IPS-15b (cell line): ENCODE measurements at regions not wholly inside any gene's neighbourhood (a gene's known extent, or its start where the extent isn't known, plus 50 kb on each side); places are given as distances from the start of the nearest gene placed in this dataset.
"Not testable (repeated sequence)": the region's sequence is repeated elsewhere in the genome, so short reads cannot be mapped to it uniquely, and the experiment has no call there.

Source experiments
- H3K27me3 ChIP-seq: one replicate; pipeline ENCODE4 v1.6.1; 2013; ENCODE audit warnings: low read length; ENCODE audit not compliant: control insufficient read depth, insufficient read depth
- H3K36me3 ChIP-seq: one replicate; pipeline ENCODE4 v1.6.1; 2013; ENCODE audit warnings: low read length; ENCODE audit not compliant: control insufficient read depth, insufficient read depth
- H3K4me1 ChIP-seq: one replicate; pipeline ENCODE4 v1.6.1; 2013; ENCODE audit warnings: mild to moderate bottlenecking, low read length; ENCODE audit not compliant: control insufficient read depth, insufficient read depth
- H3K4me3 ChIP-seq: one replicate; pipeline ENCODE4 v1.5.1; 2013; ENCODE audit warnings: low read depth, low read length
- H3K9ac ChIP-seq: one replicate; pipeline ENCODE4 v1.6.1; 2013; ENCODE audit warnings: low read depth, mild to moderate bottlenecking, low read length
- H3K9me3 ChIP-seq: one replicate; pipeline ENCODE4 v1.6.1; 2013; ENCODE audit warnings: mild to moderate bottlenecking, low read length; ENCODE audit not compliant: control insufficient read depth, insufficient read depth

DNA sequence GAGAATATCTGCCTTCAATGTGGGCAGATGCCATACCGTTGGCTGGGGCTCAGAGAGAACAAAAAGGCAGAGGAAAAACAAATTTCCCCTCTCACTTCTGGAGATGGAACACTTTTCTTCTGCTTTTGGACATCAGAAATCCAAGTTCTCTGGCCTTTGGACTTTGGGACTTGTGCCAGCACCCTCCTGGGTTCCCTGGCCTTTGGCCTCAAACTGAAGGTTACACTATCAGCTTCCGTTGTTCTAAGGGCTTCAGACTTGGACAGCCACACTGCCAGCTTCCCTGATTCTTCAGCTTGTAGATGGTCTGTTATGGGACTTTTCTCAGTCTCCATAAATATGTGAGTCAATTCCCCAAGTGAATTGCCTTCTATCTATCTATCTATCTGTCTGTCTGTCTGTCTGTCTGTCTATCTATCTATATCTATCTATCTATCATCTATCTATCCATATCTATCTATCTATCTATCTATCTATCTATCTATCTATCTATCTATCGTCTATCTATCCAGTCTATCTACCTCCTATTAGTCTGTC lies 778.1 kb upstream of the TMPRSS15 start:
- H3K9ac ChIP-seq = no peak overlapping the region
- no peaks in the 10 kb centered on the region for H3K36me3 ChIP-seq
- H3K4me1 ChIP-seq = no peaks in the 10 kb centered on the region
- H3K27me3 ChIP-seq = no peaks in the 10 kb centered on the region
- H3K9me3 ChIP-seq = no peaks in the 10 kb centered on the region
- no peak overlapping the region for H3K4me3 ChIP-seq

DNA sequence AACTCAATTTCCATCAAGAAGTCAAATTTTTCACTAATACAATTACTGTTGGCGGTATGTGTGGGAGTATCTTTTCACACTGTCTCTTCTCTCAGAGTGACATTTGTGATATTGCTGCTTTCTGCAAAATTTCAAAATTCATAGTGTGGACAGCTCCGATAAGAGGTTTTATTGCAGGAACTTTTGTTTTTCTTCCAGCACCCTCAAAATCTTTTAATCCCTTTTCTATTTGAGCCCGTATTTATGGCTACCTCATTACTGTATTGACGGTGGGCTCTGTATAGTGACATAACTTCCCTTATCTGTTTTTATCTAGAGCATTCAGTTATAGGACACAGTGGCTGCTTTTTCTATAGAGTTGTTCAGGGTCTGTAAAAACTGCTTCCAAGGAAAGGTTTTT lies 794.4 kb upstream of the TMPRSS15 start:
- Histone ChIP-seq H3K9me3 (no peaks in the 10 kb centered on the region), H3K27me3 (no peaks in the 10 kb centered on the region), H3K4me1 (no peaks in the 10 kb centered on the region), H3K4me3 (no peak overlapping the region), H3K9ac (no peak overlapping the region), H3K36me3 (no peaks in the 10 kb centered on the region)

DNA sequence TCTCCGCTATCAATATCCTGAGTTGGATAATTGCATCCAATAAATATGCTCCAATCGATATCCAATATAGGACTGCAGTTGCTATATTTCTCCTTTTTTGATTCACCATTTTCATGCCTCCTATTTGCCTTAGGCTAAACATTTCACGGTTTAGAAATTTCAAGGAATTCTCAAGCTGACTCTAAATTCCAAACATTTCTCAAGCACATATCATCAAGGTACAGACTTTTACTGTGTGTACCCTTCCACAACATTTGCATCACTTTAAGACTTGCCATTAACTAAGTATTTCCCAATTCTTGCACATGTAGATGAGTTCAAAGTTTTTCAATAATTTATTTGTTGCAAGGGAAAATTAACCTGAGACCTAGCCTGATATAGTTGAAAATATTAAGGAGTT lies 795.2 kb upstream of the TMPRSS15 start:
- Histone ChIP-seq H3K4me1 (no peaks in the 10 kb centered on the region), H3K27me3 (no peaks in the 10 kb centered on the region), H3K36me3 (no peaks in the 10 kb centered on the region), H3K9ac (no peak overlapping the region), H3K9me3 (no peaks in the 10 kb centered on the region), H3K4me3 (no peak overlapping the region)

DNA sequence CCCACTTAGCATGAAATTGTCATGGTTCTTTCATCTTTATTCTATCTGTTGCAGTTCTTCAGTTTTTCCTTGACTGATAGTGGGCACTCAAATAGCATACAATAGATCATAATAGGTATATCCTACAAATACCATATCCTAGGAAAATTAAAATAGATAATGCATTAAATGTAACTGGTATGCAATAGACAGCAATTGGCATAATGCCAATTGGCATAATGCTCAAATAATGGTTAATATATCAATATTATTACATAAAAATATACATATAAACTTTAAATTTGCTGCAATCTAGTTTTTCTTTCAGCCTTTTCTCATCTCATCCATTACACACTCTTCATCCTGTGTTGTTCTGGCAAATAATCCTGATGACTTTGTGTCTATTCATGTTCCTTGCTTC lies 814.6 kb upstream of the TMPRSS15 start:
- Histone ChIP-seq H3K4me3 (no peak overlapping the region), H3K9ac (no peak overlapping the region), H3K36me3 (no peaks in the 10 kb centered on the region), H3K9me3 (no peaks in the 10 kb centered on the region), H3K4me1 (no peaks in the 10 kb centered on the region), H3K27me3 (no peaks in the 10 kb centered on the region)

DNA sequence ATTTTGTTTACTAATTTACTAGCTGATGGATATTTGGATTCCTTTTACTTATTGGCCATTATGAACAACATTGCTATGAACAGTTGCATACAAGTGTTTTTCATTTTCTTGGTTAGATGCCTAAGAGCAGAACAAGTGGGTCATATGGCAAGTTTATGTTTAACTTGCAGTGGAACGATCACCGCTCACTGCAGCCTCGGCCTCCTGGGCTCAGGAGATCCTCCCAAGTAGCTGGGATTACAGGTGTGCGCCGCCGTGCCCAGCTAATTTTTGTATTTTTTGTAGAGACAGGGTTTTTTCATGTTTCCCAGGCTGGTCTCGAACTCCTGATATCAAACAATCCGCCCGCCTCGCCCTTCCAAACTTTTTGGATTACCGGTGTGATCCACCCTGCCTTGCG lies 820.5 kb upstream of the TMPRSS15 start:
- Histone ChIP-seq H3K27me3 (no peaks in the 10 kb centered on the region), H3K9ac (no peak overlapping the region), H3K4me3 (no peak overlapping the region), H3K36me3 (no peaks in the 10 kb centered on the region), H3K4me1 (no peaks in the 10 kb centered on the region), H3K9me3 (no peaks in the 10 kb centered on the region)

DNA sequence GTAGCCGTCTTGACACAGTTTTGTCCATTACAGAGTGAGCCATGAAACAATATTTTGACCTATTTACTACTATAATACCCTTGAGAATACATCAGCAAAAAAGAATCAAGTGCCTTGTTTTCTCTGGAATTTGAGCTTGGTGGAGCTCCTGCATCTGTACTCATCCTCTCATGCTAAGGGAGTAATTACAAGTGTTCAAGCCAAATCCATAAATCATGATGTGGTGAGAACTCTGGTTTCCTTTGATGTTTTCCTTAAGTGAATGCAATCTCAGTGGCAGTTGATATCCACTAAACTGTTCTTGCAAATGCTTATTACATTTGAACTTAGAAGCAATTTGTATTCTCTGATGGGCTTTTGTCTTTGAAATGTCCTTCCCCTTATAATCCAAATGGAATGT lies 824.6 kb upstream of the TMPRSS15 start:
- Histone ChIP-seq H3K4me1 (no peaks in the 10 kb centered on the region), H3K9me3 (no peaks in the 10 kb centered on the region), H3K36me3 (no peaks in the 10 kb centered on the region), H3K9ac (no peak overlapping the region), H3K27me3 (no peaks in the 10 kb centered on the region), H3K4me3 (no peak overlapping the region)

DNA sequence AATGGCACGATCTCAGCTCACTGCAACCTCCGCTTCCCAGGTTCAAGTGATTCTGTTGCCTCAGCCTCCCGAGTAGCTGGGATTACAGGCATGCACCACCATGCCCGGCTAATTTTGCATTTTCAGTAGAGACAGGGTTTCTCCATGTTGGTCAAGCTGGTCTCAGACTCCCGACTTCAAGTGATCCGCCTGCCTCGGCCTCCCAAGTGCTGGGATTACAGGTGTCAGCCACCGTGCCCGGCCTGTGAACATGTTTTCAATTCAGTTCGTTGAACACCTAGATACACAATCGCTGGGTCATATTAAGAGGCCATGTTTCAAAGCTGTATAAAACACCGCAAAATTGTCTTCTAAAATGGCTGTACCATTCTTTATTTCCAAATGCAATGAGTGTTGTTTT lies 830.3 kb upstream of the TMPRSS15 start:
- H3K4me1 ChIP-seq, H3K4me3 ChIP-seq, H3K36me3 ChIP-seq, H3K9me3 ChIP-seq, H3K9ac ChIP-seq, H3K27me3 ChIP-seq: not testable (repeated sequence)

DNA sequence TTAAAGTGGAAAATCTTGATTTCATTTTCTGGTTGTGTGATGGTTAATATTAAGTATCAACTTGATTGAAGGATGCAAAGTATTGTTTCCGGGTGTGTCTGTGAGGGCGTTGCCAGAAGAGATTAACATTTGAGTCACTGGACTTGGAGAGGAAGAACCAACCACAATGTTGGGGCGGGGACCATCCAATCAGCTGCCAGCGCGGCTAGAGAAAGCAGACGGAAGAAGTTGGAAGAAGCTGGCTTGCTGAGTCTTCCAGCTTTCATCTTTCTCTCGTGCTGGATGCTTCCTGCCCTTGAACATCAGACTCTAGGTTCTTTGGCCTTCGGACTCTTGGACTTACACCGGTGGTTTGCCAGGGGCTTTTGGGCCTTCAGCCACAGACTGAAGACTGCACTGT lies 832.6 kb upstream of the TMPRSS15 start:
- no peaks in the 10 kb centered on the region for H3K4me1 ChIP-seq
- H3K36me3 ChIP-seq = no peaks in the 10 kb centered on the region
- no peaks in the 10 kb centered on the region for H3K27me3 ChIP-seq
- H3K9ac ChIP-seq = no peak overlapping the region
- no peak overlapping the region for H3K4me3 ChIP-seq
- no peaks in the 10 kb centered on the region for H3K9me3 ChIP-seq

DNA sequence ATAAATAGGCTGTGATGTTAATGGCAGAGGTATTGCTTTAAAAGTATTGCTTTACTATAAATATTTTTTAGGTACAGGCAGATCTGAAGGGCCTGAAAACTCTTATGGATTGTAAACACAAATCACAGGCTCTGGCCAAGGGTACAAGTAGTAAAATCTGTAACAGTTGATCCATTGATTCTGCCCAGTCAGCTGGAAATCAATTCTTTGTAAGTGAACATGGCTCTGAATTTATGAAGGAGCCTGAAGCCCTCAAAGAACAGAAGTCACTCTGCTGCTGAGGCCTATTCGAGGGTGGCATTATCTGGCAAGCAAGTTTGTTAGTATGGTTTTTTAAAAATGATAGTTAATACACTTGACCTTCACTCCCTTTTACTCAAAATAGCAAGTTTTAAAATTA lies 834.0 kb upstream of the TMPRSS15 start:
- H3K9me3 ChIP-seq = no peaks in the 10 kb centered on the region
- no peaks in the 10 kb centered on the region for H3K36me3 ChIP-seq
- H3K4me1 ChIP-seq = no peaks in the 10 kb centered on the region
- H3K27me3 ChIP-seq = no peaks in the 10 kb centered on the region
- H3K4me3 ChIP-seq = no peak overlapping the region
- H3K9ac ChIP-seq = no peak overlapping the region

DNA sequence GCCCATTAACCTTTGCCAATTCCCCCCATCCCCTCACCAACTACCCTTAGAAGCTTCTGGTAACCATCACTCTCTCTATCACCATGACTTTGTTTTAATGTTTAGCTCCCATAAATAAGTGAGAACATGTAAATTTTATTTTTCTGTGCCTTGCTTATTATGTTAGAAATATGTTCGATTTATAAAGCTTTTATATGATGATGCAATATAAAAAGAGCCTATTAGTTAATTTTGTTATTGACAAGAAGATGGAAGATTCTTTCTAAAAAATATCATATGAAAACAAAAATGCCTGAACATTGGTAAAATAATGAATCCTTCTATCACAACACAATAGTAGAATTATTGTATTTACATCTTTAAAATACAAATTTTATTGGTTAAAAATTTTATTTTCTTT lies 836.1 kb upstream of the TMPRSS15 start:
- Histone ChIP-seq H3K9ac (no peak overlapping the region), H3K27me3 (no peaks in the 10 kb centered on the region), H3K4me1 (no peaks in the 10 kb centered on the region), H3K36me3 (no peaks in the 10 kb centered on the region), H3K9me3 (no peaks in the 10 kb centered on the region), H3K4me3 (no peak overlapping the region)

DNA sequence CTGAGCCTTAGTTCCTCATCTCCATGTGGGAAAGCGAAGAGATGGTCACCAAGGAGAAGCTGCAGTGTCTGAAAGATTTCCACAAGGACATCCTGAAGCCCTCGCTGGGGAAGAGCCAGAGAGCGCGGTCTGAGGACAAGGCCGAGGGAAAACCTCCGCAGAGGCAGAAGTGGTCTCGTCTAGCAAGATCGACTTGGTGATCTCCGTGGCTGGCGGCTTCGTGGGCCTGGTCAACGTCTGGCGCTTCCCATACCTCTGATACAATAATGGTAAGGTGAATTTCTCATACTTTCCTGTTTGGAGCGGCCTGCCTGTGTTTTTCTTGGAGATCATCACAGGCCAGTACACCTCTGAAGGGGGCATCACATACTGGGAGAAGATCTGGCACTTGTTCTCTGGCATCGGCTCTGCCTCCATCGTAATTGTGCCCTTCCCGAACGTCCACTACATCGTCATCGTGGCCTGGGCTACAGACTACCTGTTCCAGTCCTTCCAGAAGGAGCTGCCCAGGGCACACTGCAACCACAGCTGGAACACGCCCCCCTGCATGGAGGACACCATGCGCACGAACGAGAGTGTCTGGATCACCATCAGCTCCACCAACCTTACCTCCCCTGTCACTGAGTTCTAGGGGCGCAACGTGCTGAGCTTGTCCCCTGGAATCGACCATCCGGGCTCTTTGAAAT lies 841.1 kb upstream of the TMPRSS15 start:
- H3K9me3 ChIP-seq = no peaks in the 10 kb centered on the region
- H3K4me1 ChIP-seq = no peaks in the 10 kb centered on the region
- no peak overlapping the region for H3K9ac ChIP-seq
- H3K4me3 ChIP-seq = no peak overlapping the region
- H3K27me3 ChIP-seq = no peaks in the 10 kb centered on the region
- no peaks in the 10 kb centered on the region for H3K36me3 ChIP-seq

DNA sequence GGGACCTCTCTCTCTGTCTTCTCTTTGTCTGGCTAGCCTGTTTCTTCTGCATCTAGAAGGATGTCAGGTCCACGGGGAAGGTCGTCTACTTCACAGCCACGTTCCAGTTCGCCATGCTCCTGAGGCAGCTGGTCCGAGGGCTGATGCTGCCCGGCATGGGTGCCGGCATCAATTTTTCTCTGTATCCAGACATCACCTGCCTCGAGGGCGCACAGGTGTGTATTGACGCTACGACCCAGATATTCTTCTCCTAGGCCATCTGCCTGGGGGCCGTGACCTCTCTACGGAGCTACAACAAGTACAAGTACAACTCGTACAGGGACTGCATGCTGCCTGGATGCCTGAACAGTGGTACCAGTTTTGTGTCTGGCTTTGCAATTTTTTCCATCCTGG lies 841.6 kb upstream of the TMPRSS15 start:
- no peak overlapping the region for H3K4me3 ChIP-seq
- H3K4me1 ChIP-seq = no peaks in the 10 kb centered on the region
- H3K9me3 ChIP-seq = no peaks in the 10 kb centered on the region
- no peaks in the 10 kb centered on the region for H3K27me3 ChIP-seq
- H3K36me3 ChIP-seq = no peaks in the 10 kb centered on the region
- no peak overlapping the region for H3K9ac ChIP-seq
